ENCODE measurements at regions not wholly inside any gene's neighbourhood (a gene's known extent, or its start where the extent isn't known, plus 50 kb on each side); places are given as distances from the start of the nearest gene placed in this dataset.

DNA sequence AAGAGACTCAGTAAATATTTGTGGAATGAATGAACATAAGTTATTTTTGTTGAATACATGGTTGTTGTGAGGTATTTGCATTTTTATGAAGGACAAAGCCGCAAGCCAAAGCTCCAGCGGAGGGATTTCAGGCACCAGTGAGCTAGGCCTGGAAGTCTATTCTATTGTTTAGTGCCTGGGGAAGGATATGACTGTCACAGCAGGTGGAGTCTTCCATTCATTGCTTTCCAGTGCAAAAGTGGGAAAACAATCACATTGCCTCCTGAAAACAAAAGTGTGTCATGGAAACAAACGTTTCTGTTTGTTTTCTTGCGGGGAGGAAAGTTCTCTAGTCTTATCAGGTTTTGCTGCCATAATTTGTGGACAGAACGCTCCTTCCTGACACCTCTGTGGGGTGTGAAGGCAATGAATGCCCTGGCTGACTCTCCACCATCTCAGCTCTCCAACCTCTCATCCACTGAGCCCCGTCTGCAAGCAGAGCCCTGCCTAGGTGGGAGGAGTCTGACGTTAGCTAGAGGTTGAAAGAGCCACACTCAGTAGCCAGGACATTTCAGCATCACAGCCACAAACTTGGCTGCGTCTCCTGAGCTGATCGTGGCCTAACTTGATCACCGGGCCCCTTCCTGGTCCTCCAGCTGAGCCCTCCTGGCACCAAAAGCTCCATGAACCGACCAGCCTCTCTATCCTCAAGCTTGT lies 739.1 kb downstream of the MATN1 start:
- Mint-ChIP-seq H3K9me3 (peaks cover 21% of the 10 kb centered on the region), H3K27me3 (ENCODE audit: insufficient read depth) (no peaks in the 10 kb centered on the region; the same call in none of the 2 replicates), H3K4me3 (no peak overlapping the region), H3K36me3 (ENCODE audit: low read depth) (no peaks in the 10 kb centered on the region), H3K4me1 (ENCODE audit: low read depth) (no peaks in the 10 kb centered on the region), H3K27ac (no peak overlapping the region)
- TF ChIP-seq, protein P1, sequence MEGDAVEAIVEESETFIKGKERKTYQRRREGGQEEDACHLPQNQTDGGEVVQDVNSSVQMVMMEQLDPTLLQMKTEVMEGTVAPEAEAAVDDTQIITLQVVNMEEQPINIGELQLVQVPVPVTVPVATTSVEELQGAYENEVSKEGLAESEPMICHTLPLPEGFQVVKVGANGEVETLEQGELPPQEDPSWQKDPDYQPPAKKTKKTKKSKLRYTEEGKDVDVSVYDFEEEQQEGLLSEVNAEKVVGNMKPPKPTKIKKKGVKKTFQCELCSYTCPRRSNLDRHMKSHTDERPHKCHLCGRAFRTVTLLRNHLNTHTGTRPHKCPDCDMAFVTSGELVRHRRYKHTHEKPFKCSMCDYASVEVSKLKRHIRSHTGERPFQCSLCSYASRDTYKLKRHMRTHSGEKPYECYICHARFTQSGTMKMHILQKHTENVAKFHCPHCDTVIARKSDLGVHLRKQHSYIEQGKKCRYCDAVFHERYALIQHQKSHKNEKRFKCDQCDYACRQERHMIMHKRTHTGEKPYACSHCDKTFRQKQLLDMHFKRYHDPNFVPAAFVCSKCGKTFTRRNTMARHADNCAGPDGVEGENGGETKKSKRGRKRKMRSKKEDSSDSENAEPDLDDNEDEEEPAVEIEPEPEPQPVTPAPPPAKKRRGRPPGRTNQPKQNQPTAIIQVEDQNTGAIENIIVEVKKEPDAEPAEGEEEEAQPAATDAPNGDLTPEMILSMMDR (IDR thresholded peaks at IDR 0.05) = no peak
- DNase-seq = no peak

DNA sequence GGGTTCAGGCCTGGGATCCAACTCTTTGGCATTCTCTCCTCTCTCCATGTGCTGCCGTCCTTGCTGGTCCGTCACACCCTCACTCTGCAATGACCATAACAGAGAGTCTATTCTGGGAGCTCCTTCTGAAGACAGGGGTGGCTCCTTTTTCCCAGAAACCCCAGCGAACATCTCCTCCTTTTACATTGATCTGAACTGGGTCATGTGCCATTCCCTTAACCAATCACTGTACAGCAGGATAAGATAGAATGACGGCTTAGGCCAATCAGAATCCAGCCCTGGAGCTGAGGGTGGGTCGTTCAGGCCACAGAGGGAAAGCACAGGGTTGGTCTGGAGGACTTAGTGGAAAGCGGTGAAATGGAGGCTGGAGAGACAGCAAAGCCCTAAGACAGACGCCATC lies 740.1 kb downstream of the MATN1 start:
- no peak overlapping the region for H3K27ac Mint-ChIP-seq
- H3K27me3 Mint-ChIP-seq (ENCODE audit: insufficient read depth) = no peaks in the 10 kb centered on the region; the same call in none of the 2 replicates
- H3K36me3 Mint-ChIP-seq (ENCODE audit: low read depth) = no peaks in the 10 kb centered on the region
- no peak overlapping the region for H3K4me3 Mint-ChIP-seq
- no peak for DNase-seq
- TF ChIP-seq, protein P1 (IDR thresholded peaks at IDR 0.05) = no peak
- H3K4me1 Mint-ChIP-seq (ENCODE audit: low read depth) = no peaks in the 10 kb centered on the region
- H3K9me3 Mint-ChIP-seq = peaks cover 21% of the 10 kb centered on the region

DNA sequence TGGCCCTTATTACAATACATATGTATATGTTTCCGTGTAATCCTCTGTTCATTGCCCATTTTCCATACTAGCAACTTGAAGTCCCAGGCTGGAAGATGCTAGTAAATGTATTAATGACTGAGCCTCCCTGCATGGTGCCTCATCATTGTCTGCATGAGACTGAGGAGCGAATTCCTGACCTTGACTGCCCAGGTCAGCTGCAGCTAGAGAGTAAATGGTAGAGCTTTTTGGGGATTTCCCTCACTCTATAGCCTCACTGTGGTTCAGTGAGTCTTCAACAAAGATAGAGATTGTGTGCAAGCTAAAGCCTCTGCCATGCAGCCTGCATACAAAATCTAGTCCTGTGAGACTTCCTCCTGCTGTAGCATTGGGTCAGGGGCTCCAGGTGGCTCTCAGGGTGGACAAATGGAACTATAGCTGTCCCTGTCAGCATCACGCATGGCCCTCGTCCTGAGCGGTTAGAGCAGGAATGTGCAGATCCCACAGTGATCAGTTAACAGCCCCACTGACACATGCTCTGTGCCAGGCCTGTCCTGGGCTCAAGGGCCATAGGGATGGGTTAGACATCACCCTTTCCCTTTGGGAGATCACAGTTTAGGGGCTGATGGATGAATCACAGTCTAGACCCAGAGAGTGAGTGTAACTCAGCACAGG lies 741.7 kb downstream of the MATN1 start:
- H3K27ac Mint-ChIP-seq = no peak overlapping the region
- no peaks in the 10 kb centered on the region for H3K4me1 Mint-ChIP-seq (ENCODE audit: low read depth)
- DNase-seq = no peak
- TF ChIP-seq, protein P1 (IDR thresholded peaks at IDR 0.05) = no peak
- H3K27me3 Mint-ChIP-seq (ENCODE audit: insufficient read depth) = no peaks in the 10 kb centered on the region; the same call in none of the 2 replicates
- peaks cover 20% of the 10 kb centered on the region for H3K9me3 Mint-ChIP-seq
- H3K36me3 Mint-ChIP-seq (ENCODE audit: low read depth) = no peaks in the 10 kb centered on the region
- H3K4me3 Mint-ChIP-seq = no peak overlapping the region

DNA sequence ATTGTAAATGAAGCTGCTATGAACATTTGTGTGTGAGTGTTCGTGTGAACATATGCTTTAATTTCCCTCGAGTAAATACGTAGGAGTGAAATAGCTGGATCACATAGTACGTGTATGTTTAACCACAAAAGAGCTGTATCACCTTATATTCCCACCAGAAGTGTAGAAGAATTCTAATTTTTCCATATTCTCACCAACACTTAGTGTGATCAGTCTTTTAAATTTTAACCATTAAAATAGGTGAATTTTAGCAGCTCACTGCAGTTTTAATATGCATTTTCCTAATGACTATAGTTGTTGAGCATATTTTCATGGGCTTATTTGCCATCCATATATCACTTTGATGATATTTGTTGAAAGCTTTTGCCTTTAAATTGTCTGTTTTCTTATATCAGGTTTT lies 741.2 kb downstream of the PTPRU start:
- Mint-ChIP-seq H3K4me1 (ENCODE audit: low read depth) (peaks cover 24% of the 10 kb centered on the region), H3K4me3 (no peak overlapping the region), H3K27ac (no peak overlapping the region), H3K9me3 (0 out of 2 replicates have a peak, but pooled peaks cover 4% of the 10 kb centered on the region), H3K36me3 (ENCODE audit: low read depth) (no peaks in the 10 kb centered on the region), H3K27me3 (ENCODE audit: insufficient read depth) (no peaks in the 10 kb centered on the region; the same call in 1 of the 2 replicates)
- TF ChIP-seq, protein P1 (IDR thresholded peaks at IDR 0.05) = no peak
- no peak for DNase-seq

- Mint-ChIP-seq H3K4me3 (no peak overlapping the region), H3K9me3 (peaks cover 11% of the 10 kb centered on the region; the same call in 1 of the 2 replicates), H3K27ac (no peak overlapping the region), H3K36me3 (ENCODE audit: low read depth) (no peaks in the 10 kb centered on the region), H3K27me3 (ENCODE audit: insufficient read depth) (peaks cover 2% of the 10 kb centered on the region; the same call in 1 of the 2 replicates), H3K4me1 (ENCODE audit: low read depth) (peaks cover 24% of the 10 kb centered on the region)
- TF ChIP-seq, protein P1 (IDR thresholded peaks at IDR 0.05) = no peak
- no peak for DNase-seq
Observed at GRCh38 chr1:29975036-29975694, 738.8 kb downstream of the PTPRU start.

All from HFFc6 (cell line).